Panc1 (cell line): ENCODE measurements at regions not wholly inside any gene's neighbourhood (a gene's known extent, or its start where the extent isn't known, plus 50 kb on each side); places are given as distances from the start of the nearest gene placed in this dataset.
"Not testable (repeated sequence)": the region's sequence is repeated elsewhere in the genome, so short reads cannot be mapped to it uniquely, and the experiment has no call there.

Experiments used
- ATAC-seq: fragments of 200-7000 bp; cut with Tn5 transposase; 2 replicates; pipeline ENCODE4 v1.9.1; 2020; ENCODE audit warnings: mild to moderate bottlenecking, moderate library complexity
- BruUV-seq: library from RNA; stranded (reverse); fragments of 400-500 nt; replicated peaks from 2 replicates; lab custom pipeline; 2021; lab: Mats Ljungman, UMichigan
- CTCF ChIA-PET: fragments of 300-600 bp; sonication (Branson Sonifier 250); formaldehyde crosslinking; loops from one replicate; lab custom pipeline; 2022; ENCODE audit warnings: antibody characterized with exemption; lab: Charles Lee
- POLR2A ChIA-PET: fragments of 300-600 bp; sonication (Branson Sonifier 250); formaldehyde crosslinking; loops from one replicate; lab custom pipeline; 2022; ENCODE audit warnings: antibody characterized with exemption; lab: Charles Lee
- DNase-seq: peaks from one replicate; pipeline ENCODE4 v3.0.0-alpha.2; 2010; ENCODE audit warnings: low read depth, low spot score
- H3K27ac ChIP-seq: 2 replicates; pipeline ENCODE4 v1.5.1; 2011; ENCODE audit warnings: mild to moderate bottlenecking, low read length, inconsistent platforms
- H3K27me3 ChIP-seq: fragments of 200-500 bp; sonication (Bioruptor generic); 2 replicates; pipeline ENCODE4 v1.6.0; 2014; ENCODE audit warnings: low read length, inconsistent platforms; ENCODE audit not compliant: control insufficient read depth, insufficient read depth
- H3K36me3 ChIP-seq: fragments of 200-500 bp; sonication (Bioruptor generic); 2 replicates; pipeline ENCODE4 v1.5.1; 2014; ENCODE audit warnings: inconsistent platforms, mild to moderate bottlenecking, low read length, moderate library complexity; ENCODE audit not compliant: control insufficient read depth, insufficient read depth
- H3K4me1 ChIP-seq: 2 replicates; pipeline ENCODE4 v1.5.1; 2011; ENCODE audit warnings: inconsistent platforms, mild to moderate bottlenecking, low read length, moderate library complexity; ENCODE audit not compliant: control insufficient read depth, insufficient read depth
- H3K4me3 ChIP-seq, 2 experiments: 2 replicates each; pipeline ENCODE4 v1.5.1; 2011 to 2012; ENCODE audit warnings: low read depth in 2 of 2, low read length in 2 of 2, mild to moderate bottlenecking in 2 of 2, inconsistent platforms in 1 of 2, moderate library complexity in 1 of 2
- H3K9me3 ChIP-seq: fragments of 200-500 bp; sonication (Bioruptor generic); 2 replicates; pipeline ENCODE4 v1.5.1; 2014; ENCODE audit warnings: low read depth, mild to moderate bottlenecking, inconsistent platforms, low read length, moderate library complexity; ENCODE audit not compliant: control insufficient read depth, insufficient read depth
- POLR2AphosphoS5 ChIP-seq: IDR thresholded peaks from 2 replicates; pipeline ENCODE4 v1.6.1; 2012; ENCODE audit warnings: mild to moderate bottlenecking, low read depth, low read length, moderate library complexity
- SIN3A ChIP-seq: IDR thresholded peaks from 2 replicates; pipeline ENCODE4 v1.6.1; 2012; ENCODE audit warnings: low read depth, mild to moderate bottlenecking, low read length, moderate library complexity, borderline replicate concordance; ENCODE audit not compliant: insufficient read depth
- TCF7L2 ChIP-seq: IDR thresholded peaks from 2 replicates; pipeline ENCODE4 v1.6.1; 2011; ENCODE audit warnings: mild to moderate bottlenecking, low read depth, low read length, inconsistent platforms
- in situ Hi-C: cut with HindIII; loops from 2 replicates; pipeline ENCODE4 v1.10.0; 2016; ENCODE audit warnings: low sequenced_read_pairs, low pct_unique_long_range_greater_than_20kb
- intact Hi-C: fragments of 100-400 bp; cut with micrococcal nuclease; formaldehyde crosslinking; loops from one replicate; pipeline ENCODE4 v1.10.0; 2022; ENCODE audit not compliant: unreplicated experiment
- TF ChIP-seq, protein P1 (sequence below): fragments of 450-650 bp; IDR thresholded peaks from 2 replicates; pipeline ENCODE4 v1.5.1; 2017; ENCODE audit warnings: mild to moderate bottlenecking
- TF ChIP-seq, protein P2 (sequence below), 2 experiments: IDR thresholded peaks; 2 replicates each; pipeline ENCODE4 v1.6.1; 2011 to 2012; ENCODE audit warnings: low read depth in 2 of 2, control low read depth in 1 of 2, low read length in 1 of 2, mild to moderate bottlenecking in 1 of 2, moderate library complexity in 1 of 2; ENCODE audit not compliant: insufficient read depth in 1 of 2

DNA sequence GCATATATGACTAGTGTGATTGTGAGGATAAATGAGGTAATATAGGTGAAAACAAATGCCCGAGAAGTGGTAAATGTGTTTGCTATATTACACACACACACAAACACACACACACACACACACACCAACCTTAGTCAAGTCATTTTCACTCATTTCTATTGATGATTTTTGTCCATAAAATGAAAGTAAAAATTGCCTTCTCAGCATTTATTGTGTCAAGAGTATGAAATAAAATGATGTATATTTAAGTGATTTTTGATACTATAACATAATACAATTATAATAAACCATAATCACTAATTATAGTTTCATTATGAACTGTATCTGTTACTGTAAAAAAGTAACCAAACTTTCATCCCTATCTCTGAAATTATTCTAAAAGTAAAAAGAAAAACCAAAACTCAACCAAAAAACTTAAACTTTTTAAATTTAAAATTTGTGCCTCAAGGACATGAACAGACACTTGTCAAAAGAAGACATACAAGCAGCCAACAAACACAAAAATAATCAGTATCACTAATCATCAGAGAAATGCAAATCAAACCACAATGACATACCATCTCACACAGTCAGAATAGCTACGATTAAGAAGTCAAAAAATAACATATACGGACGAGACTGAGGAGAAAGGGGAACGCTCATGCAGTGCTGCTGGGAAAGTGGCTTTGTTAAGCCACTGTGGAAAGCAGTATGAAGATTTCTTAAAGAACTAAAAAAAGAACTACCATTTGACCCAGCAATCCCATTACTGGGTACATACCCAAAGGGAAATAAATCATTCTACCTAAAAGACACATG lies 601.0 kb downstream of the TMA16 start:
- H3K36me3 ChIP-seq: no peaks in the 10 kb centered on the region
- ATAC-seq (no peak), DNase-seq (no peak)
- no peaks in the 10 kb centered on the region for H3K27me3 ChIP-seq
- H3K27ac ChIP-seq: no peak overlapping the region
- no TSS peak for BruUV-seq
- no peaks in the 10 kb centered on the region for H3K4me1 ChIP-seq
- in situ Hi-C loops (no loop called here), intact Hi-C loops (no loop called here)
- POLR2A ChIA-PET: no interaction called here
- no peaks in the 10 kb centered on the region for H3K9me3 ChIP-seq
- no peak overlapping the region for H3K4me3 ChIP-seq
- CTCF ChIA-PET: no interaction called here
- no peak for TF ChIP-seq TCF7L2
- no peak for TF ChIP-seq POLR2AphosphoS5
- no peak for TF ChIP-seq SIN3A
- TF ChIP-seq, protein P1, sequence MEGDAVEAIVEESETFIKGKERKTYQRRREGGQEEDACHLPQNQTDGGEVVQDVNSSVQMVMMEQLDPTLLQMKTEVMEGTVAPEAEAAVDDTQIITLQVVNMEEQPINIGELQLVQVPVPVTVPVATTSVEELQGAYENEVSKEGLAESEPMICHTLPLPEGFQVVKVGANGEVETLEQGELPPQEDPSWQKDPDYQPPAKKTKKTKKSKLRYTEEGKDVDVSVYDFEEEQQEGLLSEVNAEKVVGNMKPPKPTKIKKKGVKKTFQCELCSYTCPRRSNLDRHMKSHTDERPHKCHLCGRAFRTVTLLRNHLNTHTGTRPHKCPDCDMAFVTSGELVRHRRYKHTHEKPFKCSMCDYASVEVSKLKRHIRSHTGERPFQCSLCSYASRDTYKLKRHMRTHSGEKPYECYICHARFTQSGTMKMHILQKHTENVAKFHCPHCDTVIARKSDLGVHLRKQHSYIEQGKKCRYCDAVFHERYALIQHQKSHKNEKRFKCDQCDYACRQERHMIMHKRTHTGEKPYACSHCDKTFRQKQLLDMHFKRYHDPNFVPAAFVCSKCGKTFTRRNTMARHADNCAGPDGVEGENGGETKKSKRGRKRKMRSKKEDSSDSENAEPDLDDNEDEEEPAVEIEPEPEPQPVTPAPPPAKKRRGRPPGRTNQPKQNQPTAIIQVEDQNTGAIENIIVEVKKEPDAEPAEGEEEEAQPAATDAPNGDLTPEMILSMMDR: no peak
- TF ChIP-seq, protein P2, sequence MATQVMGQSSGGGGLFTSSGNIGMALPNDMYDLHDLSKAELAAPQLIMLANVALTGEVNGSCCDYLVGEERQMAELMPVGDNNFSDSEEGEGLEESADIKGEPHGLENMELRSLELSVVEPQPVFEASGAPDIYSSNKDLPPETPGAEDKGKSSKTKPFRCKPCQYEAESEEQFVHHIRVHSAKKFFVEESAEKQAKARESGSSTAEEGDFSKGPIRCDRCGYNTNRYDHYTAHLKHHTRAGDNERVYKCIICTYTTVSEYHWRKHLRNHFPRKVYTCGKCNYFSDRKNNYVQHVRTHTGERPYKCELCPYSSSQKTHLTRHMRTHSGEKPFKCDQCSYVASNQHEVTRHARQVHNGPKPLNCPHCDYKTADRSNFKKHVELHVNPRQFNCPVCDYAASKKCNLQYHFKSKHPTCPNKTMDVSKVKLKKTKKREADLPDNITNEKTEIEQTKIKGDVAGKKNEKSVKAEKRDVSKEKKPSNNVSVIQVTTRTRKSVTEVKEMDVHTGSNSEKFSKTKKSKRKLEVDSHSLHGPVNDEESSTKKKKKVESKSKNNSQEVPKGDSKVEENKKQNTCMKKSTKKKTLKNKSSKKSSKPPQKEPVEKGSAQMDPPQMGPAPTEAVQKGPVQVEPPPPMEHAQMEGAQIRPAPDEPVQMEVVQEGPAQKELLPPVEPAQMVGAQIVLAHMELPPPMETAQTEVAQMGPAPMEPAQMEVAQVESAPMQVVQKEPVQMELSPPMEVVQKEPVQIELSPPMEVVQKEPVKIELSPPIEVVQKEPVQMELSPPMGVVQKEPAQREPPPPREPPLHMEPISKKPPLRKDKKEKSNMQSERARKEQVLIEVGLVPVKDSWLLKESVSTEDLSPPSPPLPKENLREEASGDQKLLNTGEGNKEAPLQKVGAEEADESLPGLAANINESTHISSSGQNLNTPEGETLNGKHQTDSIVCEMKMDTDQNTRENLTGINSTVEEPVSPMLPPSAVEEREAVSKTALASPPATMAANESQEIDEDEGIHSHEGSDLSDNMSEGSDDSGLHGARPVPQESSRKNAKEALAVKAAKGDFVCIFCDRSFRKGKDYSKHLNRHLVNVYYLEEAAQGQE (IDR thresholded peaks at IDR 0.05; ENCODE audit: insufficient read depth in 1 of 2, low read depth in 2 of 2, low read length in 1 of 2): no peak

DNA sequence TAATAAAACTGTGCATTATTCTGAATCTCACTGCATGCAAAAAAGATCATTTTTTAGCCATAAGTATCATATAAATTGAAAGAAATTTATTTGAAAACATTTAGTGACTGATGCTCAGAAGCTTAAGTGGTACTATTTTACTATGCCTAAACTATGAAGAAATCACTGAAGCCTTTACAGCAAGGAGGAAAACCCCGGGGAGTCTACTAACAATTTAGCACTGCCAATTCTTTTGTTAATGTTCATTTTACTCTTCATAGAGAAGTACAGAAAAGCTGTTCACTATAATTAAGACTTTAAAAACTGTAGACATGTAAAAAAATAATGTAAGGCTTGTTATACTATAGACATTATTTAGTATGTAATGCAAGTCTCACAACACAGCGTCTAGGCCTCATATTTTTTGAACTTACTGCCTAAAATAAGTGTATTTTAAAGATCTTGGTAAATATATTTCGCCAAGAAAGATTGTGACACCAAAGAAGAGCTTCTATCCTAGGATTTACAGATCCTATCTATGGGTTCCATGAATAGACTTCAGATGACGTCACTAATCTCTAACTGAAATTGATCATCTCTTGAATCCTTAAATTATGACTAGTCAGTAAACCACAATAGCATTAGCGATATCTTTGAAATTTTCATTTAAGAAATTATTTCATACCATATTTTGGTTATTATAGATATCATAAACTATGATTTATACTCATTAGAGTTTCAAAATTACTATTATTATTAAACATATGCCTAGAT lies 602.5 kb downstream of the TMA16 start:
- H3K9me3 ChIP-seq: no peaks in the 10 kb centered on the region
- no peaks in the 10 kb centered on the region for H3K27me3 ChIP-seq
- POLR2A ChIA-PET: no interaction called here
- no peaks in the 10 kb centered on the region for H3K36me3 ChIP-seq
- H3K27ac ChIP-seq: no peak overlapping the region
- no TSS peak for BruUV-seq
- H3K4me1 ChIP-seq: no peaks in the 10 kb centered on the region
- ATAC-seq (no peak), DNase-seq (no peak)
- in situ Hi-C loops: no loop called here
- TF ChIP-seq, protein P2 (IDR thresholded peaks at IDR 0.05; ENCODE audit: insufficient read depth in 1 of 2, low read depth in 2 of 2, low read length in 1 of 2): no peak
- TF ChIP-seq, protein P1: no peak
- TF ChIP-seq SIN3A (no peak), TCF7L2 (no peak), POLR2AphosphoS5 (no peak)
- intact Hi-C loops: no loop called here
- H3K4me3 ChIP-seq: no peak overlapping the region
- CTCF ChIA-PET: no interaction called here

DNA sequence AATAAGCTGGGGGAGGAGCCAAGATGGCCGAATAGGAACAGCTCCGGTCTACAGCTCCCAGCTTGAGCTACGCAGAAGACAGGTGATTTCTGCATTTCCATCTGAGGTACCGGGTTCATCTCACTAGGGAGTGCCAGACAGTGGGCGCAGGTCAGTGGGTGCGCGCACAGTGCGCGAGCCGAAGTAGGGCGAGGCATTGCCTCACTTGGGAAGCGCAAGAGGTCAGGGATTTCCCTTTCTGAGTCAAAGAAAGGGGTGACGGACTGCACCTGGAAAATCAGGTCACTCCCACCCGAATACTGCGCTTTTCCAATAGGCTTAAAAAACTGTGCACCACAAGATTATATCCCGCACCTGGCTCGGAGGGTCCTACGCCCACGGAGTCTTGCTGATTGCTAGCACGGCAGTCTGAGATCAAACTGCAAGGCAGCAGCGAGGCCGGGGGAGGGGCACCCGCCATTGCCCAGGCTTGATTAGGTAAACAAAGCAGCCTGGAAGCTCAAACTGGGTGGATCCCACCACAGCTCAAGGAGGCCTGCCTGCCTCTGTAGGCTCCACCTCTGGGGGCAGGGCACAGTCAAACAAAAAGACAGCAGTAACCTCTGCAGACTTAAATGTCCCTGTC lies 606.4 kb downstream of the TMA16 start:
- H3K36me3 ChIP-seq, ATAC-seq, DNase-seq, intact Hi-C loops, BruUV-seq, H3K27ac ChIP-seq, H3K27me3 ChIP-seq, H3K4me3 ChIP-seq, in situ Hi-C loops, POLR2A ChIA-PET, CTCF ChIA-PET, H3K9me3 ChIP-seq, H3K4me1 ChIP-seq: not testable (repeated sequence)
